GM19463 (cell line): ENCODE measurements at regions not wholly inside any gene's neighbourhood (a gene's known extent, or its start where the extent isn't known, plus 50 kb on each side); places are given as distances from the start of the nearest gene placed in this dataset.
"Not testable (repeated sequence)": the region's sequence is repeated elsewhere in the genome, so short reads cannot be mapped to it uniquely, and the experiment has no call there.

Experiments
- ATAC-seq: cut with Tn5 transposase; IDR thresholded peaks from one replicate; pipeline ENCODE4 v1.9.1; 2021; ENCODE audit warnings: mild to moderate bottlenecking, moderate library complexity; ENCODE audit not compliant: unreplicated experiment

DNA sequence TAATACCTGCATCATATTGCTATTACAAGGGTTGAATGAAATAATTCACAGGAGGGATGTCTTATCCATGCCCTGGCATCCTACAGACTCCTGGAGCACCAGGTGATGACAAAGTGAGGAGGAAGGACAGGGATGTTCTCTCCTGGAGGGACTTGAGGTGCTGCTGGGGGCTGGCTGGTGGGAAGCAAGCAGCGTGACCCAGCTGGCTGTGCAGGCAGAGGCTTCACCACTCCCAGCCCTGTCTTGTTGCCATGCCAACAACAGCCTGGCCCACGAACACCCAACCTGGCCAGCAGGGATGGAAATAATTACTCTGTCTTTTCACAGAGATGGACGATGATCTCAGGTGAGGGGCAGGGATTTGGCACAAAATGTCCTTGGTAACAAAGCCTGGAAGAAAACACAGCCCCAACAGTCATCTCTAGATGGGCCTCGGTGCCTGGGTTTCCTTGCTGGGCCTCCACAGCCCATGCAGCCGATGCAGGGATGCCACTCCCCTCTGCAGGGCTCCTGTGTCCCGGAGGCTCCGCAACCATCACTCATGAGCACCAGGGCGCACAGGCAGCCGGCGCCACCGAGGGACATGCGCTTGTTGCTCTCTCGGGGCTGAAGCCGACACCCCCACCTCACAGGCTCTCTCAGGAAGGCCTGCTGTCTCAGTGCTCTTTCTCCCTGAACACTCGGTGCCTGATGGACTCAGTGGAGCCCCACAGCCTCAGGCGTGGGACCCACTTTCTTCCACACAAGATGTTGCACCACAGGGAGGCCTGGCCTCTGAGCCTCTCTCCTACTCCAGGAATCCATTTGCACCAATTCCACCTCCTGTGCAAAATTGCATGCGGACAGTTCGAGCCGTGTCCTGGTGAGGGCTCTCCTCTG, 205.9 kb downstream of the LAT start:
- ATAC-seq = not testable (repeated sequence)

DNA sequence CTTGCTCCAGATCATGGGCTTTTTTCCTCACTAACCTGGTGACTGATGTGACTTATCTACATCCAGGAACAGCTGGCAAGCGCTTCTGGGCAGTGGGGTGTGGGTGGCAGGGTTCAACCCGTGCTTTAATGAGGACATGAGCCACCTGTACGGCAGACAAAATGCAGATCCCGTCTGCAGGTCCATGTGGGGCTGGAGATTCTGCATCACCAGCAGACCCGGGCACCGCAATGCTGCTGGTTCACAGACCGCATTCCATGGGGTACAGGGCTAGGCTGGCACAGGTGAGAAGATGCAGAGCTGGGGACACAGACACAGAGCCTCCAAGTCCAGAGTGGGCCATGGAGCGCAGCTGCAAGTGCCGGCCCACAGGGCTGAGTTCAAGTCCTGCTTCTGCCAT, 204.0 kb downstream of the LAT start:
- not testable (repeated sequence) for ATAC-seq

DNA sequence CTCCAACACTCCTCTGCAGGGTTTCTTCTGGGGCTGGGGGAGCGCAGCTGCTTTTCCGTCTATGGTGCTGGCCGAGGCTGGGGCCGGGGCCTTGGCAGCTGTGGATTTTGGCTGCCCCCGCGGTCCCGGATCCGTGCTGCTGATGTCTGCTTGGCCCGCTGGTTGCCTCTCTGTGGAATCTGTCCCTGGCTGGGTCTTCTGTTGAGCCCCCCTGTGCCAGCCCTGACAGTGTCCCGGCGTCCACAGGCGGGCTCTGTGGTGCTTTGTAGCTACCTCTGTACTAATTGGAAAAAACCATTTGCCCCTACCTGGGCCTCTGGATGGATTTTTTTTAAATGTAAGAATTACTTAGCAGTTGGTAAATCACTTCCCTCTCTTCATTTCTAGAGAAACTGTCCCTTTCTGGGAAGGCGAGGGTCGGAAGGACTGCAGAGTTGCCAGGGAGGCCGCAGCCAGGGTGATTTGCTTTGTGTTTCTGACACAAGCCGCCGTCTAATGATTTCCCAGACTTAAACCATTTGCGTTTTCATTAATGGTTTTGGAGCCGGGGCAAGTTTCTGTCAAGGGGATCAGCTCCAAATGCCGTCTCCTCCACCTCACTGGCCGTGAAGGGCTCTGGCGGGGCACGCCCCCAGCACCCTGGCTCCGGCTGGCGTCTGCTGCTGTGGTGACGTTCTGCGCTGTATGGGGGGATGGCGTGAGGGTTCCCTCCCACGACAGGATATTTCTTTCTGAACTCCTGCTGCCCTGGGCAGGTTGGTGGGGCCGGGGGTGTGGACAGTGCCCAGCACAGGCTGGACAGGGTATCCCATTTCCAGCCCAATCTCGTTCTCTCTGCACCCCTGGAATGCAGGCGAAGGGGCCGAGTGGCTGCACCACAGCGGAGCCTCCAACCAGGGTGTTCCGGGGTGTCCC, 201.7 kb downstream of the LAT start:
- ATAC-seq = not testable (repeated sequence)

DNA sequence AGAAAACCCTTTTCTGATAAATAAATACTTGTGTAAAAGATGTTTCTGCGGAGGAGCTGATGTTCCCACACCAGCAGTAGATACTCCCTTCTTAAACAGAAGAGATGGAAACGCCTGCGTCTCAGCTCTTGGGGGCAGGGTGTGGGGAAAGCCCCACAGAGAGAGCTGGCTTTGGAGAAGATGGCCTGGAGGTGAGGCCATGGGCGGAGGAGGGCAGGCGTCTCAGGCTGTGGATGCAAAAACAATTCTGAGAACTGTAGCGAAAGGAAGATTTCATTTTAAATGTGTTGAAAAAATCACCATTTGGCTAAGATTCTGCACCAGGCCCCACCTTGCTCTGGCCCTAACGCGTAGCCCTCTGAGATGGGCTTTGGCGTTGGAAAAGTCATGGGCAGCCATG, 201.0 kb downstream of the LAT start:
- ATAC-seq = not testable (repeated sequence)

DNA sequence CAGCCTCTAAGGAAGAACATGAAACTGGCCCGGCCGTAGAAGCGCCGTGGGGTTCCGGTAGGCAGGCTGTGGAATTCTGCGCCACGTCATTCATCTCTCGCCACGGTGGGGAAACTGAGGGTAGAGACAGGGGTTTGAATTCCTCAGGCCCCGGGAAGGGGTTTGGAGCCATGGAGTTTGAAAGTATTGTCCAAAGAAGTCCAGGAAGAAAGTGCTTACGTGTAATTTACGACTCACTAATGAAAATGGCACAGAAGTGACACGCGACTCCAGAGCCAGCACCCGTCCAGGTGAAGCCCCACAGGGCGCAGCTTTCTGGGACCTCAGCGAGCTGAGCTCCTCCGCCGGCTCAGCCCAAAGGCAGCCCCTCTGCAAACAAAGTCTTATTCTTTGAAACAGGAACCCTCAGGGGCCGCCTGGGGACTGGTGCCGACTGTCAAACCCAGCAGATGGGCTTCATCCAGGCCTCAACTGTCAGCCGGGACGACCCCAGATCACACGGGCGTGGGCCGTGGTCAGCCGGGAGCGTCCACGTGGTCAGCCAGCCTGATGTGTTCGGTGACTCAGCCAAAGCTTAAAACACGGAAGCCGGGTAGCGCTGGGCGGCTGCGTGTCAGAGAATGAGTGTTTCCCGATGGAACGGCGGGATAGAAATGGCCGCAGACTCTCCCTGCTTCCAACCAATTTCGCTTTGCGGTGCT, 200.0 kb downstream of the LAT start:
- ATAC-seq = not testable (repeated sequence)

DNA sequence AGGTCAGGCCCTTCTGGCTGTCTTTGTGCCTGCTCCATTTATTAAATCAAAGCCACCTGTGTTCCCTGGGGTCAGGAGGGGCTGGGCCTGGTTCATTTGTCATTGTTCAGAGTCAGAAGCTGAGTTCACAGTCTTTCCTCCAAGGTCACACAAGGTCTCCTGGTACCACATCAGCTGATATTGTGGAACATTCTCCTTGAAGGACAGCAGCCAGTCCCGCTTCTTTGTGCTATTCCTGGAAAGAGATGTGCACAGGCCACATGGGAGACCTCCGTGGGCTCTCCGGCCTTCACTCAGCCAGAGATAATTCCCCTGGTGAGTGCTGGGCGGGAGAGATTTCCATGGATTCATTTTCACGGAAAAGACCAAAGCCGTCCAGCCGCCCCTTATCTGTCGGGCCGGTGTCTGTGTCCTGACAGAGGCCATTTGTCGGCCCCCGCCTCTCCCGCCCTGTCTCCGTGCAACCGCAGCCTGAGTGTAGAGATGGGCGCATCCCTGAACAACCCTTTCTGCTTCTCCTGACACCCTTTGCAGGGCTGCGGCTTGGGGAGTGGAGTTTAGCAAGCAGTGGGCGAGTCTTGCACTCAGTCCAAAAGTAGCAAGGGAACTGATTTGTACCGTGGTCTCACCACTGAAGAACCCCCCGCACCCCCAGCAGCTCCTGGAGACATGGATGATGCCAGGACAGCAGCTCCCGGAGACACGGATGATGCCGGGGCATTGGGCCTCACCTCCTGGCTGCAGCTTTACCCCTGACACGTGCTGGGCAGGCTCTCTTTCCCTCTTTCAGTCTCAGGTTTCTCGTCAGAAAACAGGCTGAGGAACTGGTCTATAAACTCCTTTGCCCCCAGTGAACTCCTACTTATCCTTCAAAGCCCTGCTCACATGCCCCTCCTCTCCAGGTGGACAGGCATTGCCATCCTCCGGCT, 198.4 kb downstream of the LAT start:
- not testable (repeated sequence) for ATAC-seq

DNA sequence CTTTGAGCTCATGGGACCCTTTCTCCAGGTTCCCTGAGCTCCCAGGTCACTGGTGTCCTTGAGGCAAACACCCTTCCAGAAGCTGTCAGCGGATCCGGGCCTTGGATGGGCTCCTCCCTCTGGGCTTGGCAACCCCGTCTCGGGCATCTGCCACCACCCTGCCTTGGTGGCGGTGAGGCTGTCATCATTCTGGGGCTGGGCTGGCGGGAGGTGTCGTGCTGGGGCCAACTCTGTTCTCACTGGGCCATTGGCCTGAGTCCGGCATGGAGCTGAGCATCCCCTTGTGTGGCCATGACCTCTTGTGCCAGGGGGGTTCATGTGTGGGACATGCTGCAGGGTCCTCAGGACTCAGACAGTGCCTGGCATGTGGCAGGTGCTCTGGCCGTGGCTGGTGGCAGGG, 197.6 kb downstream of the LAT start:
- no peak for ATAC-seq

DNA sequence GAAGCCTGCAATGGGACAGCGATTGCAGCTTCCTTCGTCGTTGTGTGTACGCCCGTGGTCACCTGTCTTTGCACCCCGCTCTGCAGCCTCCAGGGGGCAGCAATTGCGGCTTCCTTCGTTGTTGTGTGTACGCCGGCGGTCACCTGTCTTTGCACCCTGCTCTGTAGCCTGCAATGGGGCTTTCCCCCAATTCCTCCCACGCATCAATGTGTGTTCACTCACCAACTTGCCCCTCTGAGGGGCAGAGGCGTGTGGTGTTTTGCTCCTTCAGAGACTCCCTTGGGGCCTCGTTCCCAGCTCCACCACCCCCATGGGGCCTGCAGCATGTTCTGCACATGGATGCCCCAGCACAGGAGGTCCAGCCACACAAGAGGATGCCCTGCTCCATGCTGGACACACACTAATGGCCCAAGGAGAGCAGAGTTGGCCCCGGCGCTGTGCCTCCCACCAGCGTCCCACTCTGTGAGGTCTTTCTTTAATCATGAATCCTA, 197.1 kb downstream of the LAT start:
- not testable (repeated sequence) for ATAC-seq

DNA sequence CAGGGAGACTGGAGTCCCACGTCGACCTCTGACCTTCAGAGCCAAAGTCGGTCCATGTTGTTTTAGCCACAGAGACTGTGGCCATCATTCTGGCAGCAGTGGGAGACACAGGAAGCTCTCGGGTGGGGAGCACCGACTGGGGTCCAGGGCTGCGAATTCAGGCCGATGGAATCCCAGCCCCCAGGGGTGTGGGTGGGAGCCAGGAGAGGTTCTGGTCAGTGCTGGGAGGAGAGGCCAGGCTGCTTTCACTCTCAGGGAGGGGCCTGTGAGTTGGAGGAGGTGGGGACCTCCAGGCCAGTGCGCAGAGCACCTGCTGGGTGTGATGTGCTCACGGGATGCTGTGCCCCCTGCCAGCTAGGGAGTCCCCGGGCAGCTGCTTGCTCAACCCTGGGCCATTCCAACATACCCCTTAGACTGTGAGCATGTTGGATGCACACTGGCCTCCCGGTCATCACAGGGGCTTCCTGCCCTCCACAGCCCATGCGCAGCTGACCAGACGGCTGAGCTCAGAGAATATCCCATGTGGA, 196.5 kb downstream of the LAT start:
- ATAC-seq = not testable (repeated sequence)

DNA sequence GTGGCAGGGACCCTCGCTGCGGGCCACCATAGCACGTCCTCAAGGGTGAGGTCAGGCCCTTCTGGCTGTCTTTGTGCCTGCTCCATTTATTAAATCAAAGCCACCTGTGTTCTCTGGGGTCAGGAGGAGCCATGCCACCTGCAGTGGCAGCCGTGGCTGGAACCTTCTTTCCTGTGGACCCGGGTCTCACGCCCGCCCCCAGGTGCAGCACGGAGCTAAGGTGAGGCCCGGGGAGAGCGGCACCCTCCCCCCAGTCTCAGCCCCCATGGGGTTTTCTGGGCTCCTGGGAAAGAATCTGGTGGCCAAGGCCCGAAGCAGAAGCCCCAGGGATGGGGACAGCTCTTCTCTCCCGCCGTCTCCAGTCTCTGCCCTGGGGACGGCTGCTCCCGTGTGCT, 195.4 kb downstream of the LAT start:
- ATAC-seq = not testable (repeated sequence)

DNA sequence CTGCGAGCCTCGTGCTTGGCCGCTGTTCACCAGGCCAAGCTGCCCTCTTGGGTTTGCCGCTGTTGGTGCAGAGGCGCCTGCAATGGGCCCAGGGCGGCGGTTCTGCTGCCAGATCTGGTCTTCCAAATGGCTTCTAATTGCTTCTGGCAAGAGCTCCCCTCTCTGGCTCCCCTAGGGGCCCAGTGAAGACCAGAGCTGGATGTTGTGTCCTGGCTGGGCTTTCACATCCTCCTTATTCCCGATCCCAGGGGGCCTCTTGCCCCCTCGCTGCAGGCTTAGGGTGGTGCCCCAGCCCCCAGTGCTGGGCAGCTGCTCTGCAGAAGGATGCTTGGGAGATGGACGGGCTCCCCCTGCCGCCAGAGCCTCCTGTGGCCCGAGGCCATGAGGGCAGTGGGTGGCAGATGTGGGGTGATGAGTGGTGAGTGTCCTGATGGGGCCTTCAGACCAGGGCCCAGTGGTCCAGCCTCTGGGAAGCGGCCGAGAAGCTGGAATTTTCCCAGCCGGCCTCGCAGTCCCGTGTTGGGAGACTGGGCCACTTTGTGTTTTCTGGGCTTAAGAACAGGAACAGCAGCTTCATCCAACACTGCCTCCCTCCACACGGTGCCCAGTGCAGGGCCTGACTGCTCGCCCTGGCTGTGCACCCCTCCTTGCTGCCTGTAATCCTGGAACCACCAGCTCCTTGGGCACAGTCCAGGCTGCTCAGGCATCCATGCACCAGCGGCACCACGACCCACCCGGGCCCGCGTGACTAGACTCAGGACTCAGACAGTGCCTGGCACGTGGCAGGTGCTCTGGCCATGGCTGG, 194.8 kb downstream of the LAT start:
- ATAC-seq = not testable (repeated sequence)

DNA sequence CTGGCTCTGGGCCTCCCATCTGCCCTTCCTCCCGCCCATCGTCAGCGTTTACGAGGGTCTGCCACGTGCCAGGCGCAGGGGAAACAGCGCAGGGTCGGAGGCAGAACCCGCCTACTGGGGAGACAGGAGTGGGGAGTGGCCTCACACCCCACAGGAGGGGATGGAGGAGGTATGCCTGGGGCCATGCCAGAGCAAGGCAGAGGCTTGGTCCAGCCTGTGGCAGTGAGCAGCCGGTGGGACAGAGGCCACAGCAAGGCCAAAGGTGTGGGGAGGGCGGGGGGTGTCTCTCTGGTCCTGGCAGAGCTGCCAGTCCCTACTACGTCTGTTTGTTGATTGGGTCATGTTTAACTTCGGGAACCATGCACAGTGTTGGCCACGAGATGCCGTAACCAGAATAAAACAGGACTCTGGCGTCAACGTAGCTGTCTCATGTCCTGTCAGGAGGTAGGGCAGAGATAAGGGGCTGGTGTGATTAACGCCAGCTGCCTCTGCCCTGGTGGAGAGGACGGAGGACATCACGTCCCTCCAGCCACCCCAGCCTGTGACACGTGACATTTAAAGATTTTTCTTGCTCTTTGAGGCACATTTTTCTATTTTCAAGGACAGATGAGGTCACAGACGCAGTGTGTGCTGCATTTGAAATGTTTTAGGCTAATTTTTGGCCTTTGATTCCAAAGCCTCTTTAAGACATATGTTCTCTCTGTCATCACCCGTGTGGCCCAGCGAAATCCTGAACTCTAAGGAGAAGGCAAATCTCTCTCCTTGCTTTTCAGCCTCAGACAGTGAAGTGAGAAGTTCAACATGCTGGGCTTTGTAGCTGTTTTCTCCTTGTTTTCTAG, 193.3 kb downstream of the LAT start:
- not testable (repeated sequence) for ATAC-seq

DNA sequence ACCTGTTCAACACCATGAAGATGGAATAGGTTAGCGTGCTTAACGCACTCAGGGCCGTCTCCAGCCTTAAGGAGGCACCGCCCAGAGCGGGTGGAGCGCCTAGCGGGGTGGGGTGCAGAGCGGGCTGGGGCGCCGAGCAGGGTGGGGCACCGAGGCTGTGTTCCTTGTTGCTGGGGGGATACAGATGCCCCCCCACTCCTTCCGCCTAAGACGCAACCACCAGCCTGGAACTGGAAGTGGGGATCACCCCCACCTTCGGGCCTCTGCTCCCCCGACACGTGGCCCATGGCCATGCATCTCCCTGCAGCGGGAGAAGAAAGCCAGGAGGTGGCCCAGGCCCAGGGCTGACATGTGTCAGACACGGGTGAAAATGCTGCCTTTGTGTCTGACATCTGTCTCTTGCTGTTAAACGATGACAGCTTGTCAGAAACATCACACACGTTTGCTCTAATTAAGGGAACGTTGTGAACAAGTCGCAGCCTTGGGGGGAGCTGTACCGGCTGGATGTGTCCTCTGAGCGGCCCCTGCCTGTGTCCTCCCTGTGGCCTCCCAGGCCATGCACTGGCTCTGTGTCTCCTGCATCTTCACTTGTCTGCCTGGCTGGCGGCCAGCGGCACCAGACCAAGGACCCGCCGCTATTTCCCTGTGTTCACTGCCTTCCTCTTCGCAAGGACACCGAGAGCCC, 192.5 kb downstream of the LAT start:
- ATAC-seq = not testable (repeated sequence)

DNA sequence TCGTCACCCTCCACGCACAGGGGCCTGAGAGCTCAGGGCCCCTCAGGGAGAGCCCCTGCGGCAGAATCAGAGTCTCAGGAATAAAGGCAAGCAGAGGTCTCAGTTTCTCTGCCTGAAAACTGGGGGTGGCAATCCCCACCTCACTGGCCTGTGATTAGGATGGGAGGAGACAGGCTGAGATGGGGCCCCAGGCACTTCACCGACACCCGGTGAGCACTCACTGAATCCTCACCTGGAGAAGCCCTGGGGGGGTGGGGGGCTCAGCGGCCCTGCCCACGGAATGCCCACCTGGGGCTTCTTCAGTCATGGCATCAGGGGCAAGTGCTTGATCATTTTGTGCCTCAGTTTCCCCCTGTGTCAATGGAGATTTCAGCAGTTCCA, 192.0 kb downstream of the LAT start:
- not testable (repeated sequence) for ATAC-seq

DNA sequence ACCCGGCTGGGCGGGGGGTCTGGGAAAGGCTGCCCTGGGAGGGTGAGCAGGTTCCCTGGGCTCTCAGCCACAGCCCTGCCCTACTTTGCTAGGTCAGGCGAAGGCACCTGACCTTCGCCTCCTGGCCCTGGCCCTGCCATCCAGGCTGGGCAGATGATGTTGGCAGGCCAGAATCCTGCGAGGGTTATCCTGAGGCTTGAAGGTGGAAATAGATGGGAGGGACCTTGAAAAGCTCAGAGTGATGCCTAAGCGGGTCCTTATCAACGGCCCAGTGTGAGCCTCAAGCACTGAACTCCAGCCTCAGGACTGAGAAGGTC, 191.3 kb downstream of the LAT start:
- not testable (repeated sequence) for ATAC-seq

DNA sequence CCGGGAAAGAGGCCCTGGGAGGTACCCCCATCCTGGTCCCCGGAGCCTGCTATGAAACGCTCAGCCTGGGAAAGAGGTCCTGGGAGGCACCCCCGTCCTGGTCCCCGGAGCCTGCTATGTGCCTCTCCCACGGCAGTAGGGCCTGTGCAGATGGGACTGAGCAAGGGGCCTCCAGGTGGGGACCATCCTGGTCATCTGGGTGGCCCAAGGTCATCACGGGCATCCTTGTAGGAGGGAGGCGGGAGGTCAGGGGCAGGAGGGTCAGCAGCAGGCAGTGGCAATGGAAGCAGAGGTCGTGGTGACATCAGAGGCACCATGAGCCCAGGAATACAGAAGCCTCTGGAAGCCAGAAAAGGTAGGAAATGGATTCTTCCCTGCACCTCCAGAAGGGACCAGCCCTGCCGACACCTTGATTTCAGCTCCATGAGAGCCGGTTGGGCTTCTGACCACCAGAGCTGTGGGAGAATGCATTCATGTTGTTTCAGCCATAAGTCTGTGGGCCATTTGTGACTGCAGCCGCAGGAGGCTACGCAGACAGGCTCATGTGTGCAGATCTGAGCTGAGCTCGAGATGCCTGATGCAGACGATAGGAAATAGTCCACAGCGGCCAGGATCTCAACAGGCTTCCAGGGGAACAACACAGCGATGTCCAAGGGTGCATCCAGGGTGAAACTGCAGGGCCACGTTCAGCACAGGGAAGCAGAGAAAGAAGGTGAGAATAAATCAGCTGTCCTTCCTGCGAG, 190.7 kb downstream of the LAT start:
- not testable (repeated sequence) for ATAC-seq
